GM12874 (cell line): ENCODE measurements at regions not wholly inside any gene's neighbourhood (a gene's known extent, or its start where the extent isn't known, plus 50 kb on each side); places are given as distances from the start of the nearest gene placed in this dataset.

Experiments used
- CTCF ChIP-seq: IDR thresholded peaks from 2 replicates; pipeline ENCODE4 v1.5.1; 2011; ENCODE audit warnings: low read depth, mild to moderate bottlenecking, control low read depth, low read length, moderate library complexity; ENCODE audit not compliant: insufficient read depth

GRCh38 chr13:38430796-38431195 lies 81.1 kb downstream of the UFM1 start:
- TF ChIP-seq CTCF = no peak

- TF ChIP-seq CTCF = no peak
Observed at GRCh38 chr13:38440666-38441065, 91.0 kb downstream of the UFM1 start.

- TF ChIP-seq CTCF = no peak
Observed at GRCh38 chr13:38444904-38445303, 95.3 kb downstream of the UFM1 start.

- no peak for TF ChIP-seq CTCF
Observed at GRCh38 chr13:38452656-38453055, 103.0 kb downstream of the UFM1 start.

- no peak for TF ChIP-seq CTCF
Observed at GRCh38 chr13:38462605-38463004, 113.0 kb downstream of the UFM1 start.

- no peak for TF ChIP-seq CTCF
Observed at GRCh38 chr13:38463048-38463447, 113.4 kb downstream of the UFM1 start.

GRCh38 chr13:38473305-38473704 lies 123.7 kb downstream of the UFM1 start:
- TF ChIP-seq CTCF = no peak

GRCh38 chr13:38477676-38478075 lies 128.0 kb downstream of the UFM1 start:
- no peak for TF ChIP-seq CTCF
